T-helper 2 cell (primary cell): ENCODE measurements at regions not wholly inside any gene's neighbourhood (a gene's known extent, or its start where the extent isn't known, plus 50 kb on each side); places are given as distances from the start of the nearest gene placed in this dataset.
A peak's percentile ranks its signal among the peaks of the same experiment; 100 is the strongest.

Experiments used
- DNase-seq, 5 experiments: peaks; one replicate each; pipeline versions ENCODE4 v3.0.0 to v3.0.0-alpha.2; 2012 to 2022

DNA sequence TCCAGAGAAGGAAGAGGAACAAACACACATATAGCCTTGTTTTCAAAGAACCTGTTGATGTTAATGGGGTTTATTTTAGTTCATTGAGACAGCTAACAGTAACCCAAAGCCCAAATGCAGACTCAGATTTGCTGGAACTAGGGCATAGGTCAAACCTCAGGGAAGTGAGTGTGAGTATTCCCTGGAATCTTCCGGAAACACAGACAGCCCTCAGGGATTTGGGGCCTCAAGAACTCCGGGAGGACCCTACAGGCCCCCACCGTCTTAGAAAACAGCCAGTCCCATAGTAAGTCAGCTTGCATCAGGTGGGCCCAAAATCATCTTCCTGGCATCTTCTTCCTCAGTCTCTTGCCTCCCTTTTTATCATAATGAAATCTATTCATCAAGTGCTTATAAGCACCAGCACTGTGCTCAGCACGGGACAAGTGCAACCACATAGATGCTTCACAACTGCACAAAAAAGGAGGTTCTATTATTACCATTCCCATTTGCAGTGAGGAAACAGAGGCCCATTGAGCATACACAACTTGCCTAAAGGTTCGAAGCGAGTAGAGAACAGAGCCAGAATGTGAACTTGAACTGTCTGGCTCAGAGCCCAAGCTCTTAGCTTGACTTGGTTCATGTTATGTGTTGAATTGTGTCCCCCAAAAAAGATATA is 50.2 kb upstream of the BCL11A start:
- no peak for DNase-seq

DNA sequence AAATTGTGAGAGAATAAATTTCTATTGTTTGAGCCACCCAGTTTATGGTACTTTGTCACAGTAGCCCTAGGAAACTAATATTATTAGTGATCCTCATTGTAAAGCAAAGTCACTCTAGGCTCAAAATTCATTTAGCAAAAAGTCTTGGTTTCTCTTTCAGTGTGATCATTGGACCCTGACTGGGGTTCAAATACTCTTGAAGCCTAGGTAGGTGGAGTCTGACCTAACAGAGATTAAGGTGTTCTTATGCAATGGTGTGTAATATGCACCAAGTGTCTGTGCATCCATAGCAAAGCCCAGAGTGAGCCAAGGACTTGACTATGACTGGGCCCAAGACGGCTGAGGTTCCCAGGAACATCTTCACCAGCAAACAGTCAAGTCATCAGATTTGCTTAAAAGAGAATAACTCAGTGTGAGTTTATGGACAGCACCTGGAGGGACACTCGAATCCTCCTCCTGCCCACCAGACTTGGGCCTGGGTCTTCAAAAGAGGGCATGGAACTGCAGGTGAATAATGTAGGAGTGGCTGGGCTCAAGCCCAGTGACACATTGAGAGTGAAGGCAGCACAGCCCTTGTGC is 51.1 kb upstream of the BCL11A start:
- no peak for DNase-seq

DNA sequence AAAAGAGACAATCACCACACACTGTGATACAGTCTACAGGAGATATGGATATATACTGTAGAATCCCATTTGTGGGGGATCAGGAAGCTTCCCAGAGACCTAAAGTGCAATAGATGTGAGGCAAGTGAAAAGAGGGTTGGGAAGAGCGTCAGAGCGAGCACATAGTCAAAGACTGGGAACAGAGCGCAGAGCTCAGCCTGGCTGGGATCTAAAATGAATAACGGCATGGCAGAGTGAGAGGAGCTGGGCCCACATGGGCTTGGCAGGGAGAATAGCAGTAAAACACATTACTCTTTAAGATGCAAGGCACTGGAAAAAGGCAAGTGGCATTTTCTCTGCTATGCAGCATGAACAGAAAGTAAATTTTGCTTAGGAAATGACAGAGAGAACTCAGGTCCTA is 52.4 kb upstream of the BCL11A start:
- DNase-seq: no peak

DNA sequence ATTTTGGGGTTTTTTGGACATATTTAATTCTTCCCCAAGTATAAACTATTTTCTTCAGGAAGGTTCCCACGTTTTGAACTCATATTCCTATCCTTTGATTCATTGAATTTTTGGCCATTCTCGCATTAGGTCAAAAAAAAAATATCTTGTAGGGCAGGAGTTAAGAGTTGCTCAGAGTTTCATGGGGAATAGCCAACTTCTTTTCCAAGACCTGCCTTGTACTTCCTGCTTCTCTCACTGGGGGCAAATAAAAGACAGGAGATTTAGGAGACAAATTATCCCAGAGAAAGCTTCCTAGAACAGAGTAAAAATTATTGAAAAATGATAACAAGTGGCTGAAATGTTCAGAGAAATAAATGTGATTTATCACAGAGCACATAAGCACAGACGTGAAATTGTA is 55.2 kb upstream of the BCL11A start:
- DNase-seq: no peak

DNA sequence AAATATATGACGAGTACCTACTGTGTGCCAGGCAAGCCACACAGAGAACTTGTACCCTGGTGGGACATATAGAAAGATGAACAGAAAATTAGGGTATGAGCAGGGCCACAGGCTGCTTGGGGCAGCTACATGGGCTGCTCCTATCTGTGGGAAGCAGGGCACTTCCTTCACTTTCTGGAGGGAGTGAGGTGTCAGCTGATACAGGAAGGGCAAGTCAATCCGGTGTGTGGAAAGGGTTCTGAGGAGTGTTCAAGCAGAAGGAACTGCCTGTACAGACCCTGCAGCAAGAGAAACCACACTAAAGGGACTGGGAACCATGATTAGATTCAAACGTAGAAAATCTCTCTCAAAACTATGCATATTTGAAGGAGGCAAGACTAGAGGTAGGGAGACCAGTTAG is 58.6 kb upstream of the BCL11A start:
- no peak for DNase-seq

DNA sequence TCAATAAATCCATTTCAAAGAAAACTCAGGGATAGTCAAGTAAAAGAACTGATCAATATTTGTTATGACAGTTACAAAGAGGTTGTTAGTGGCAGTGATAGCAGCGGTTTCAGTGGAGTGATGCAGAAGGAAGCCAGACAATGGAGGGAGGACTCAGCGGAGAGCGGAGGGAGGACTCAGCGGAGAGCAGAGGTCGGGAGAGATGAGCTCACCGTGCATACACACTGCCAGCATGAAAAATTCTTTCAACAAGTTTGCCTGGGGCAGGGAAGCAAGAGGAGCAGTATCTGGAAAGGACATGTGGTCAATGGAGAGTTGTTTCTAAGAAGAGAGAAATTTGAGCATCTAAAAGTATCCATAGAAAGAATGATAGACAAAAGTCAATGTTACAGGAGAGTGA is 60.9 kb upstream of the BCL11A start:
- no peak for DNase-seq

DNA sequence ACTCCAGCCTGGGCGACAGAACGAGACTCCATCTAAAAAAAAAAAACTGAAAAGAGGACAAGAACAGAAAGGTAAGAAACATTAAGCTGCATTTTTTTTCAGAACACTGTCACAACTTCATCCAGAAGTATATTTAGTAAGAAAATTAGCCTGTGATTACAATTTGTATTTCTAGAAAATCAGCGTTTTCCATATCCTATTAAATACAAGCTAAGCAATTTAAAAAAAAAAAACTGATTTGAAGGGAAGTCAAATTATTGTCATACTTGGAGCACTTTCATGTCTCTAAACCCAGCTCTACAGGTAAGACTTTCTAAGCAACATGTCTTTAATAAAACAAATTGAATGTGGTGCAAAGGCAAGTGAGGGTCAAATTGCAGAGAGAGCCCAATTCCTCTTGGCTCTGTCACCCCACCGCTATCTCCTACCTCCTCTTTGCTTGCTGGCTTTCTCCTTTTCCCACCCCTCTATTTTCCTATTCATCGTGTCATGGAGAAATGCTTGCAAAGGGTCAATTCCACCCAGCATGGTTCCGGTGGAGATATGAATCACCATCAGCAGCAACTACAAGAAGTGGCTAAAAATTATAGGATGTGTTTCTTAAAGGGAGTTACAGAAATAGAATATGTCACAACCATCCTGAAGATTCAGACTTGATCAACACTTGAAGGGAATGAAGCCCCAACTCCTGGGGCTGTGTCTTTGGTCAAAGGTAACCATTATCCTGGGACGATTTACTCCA is 68.4 kb upstream of the BCL11A start:
- DNase-seq: no peak

DNA sequence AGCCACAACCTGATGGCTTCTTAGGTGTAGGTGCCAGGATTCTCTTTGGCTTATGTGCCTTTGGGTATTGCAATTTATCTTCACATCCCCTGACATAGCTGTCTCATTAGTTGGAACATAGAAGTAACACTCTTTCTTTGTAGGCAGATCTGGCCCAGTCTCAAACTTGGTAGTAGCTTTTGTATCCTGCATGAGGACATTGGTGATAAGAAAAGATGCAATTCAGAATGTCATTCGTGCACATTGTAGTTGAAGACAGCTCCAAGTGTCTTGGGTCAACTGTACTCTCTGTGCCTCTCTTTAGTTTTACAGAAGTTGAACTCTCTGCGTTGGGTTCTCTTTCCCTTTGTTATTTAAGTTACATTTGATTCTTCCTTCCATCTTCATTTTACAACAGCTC is 69.6 kb upstream of the BCL11A start:
- no peak for DNase-seq

DNA sequence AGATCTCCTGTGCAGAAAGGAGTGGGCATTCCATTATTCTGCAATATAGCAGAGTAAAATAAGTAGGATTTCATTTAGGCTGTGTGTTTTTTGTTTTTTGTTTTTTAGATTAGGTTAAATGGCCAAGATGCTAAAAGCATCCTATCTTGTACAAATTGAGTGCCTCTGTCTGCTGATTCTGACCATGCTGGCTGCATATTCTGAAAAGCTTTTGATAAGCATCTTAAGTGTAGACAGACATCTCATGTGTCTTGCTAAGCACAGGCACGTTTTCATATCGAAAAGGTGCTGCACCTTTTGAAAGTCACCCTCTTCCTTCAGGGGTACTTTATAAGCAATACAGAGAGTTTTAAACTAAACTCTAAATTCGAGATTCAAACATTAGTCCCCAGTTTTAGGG is 74.0 kb upstream of the BCL11A start:
- DNase-seq: no peak

DNA sequence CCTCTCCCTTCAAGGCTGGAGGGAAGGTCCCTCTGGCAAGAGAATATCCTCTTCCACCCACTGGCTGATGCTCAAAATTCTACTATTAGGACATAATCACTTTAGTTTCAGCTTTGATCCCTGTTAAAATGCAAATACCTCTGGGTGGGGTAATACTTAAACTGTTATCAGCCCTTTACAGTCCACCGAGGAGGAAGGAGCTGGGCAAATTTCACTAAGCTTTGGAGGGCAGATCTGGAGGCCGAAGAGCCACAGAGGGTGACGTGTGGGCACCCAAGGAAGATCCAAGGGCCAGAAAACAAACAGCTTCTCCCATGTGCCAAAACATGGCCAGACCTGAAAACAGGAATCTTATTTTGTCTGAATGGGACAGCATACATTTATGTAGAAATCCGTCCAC is 74.6 kb upstream of the BCL11A start:
- no peak for DNase-seq

DNA sequence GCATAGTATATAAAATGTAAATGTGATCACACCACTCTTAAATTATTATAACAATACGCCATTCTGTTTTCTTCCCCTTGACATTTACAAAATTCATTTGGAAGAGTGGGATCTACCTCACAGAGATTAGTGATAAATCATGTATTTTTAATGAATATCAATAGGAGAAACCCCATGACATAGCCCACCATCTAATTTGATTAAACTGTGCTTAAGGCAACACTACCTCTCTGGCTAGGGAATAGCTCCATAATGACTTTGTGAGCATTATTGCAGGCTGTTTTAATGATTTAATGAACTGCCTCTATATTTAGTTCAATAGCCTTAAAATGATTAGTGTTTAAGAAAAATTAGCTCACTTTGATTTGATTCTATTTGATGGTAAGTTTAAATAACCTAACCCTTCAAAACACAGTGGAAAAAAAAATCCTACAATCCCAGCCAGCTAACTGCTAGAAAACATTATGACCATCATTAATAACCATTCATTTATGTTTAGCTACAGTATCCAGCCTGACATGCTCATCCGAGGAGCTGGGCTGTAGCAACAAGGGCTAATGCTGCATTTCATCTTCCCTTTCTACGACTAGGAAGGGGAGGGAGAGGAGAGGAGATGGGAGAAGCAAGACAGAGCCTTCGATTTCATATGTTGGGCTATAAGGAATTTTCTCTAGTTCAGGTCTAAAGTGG is 75.3 kb upstream of the BCL11A start:
- DNase-seq: no peak

DNA sequence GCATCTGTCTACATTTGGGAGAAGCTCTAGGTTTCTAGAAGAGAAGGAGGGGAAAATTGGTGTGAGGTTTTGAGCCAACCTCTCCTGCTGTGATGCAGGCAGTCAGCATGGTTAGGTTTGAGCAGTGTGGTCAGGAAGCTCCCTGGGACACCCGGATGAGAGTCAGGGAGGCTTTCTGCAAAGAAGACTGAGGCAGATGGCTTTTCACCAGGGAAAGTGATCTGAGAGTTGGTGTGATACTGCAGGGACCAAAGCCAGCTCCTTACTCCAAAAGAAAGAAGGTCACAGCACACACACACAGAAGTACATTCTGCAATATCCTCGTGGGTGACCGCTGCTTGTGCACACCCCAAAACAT is 75.8 kb upstream of the BCL11A start:
- no peak for DNase-seq

DNA sequence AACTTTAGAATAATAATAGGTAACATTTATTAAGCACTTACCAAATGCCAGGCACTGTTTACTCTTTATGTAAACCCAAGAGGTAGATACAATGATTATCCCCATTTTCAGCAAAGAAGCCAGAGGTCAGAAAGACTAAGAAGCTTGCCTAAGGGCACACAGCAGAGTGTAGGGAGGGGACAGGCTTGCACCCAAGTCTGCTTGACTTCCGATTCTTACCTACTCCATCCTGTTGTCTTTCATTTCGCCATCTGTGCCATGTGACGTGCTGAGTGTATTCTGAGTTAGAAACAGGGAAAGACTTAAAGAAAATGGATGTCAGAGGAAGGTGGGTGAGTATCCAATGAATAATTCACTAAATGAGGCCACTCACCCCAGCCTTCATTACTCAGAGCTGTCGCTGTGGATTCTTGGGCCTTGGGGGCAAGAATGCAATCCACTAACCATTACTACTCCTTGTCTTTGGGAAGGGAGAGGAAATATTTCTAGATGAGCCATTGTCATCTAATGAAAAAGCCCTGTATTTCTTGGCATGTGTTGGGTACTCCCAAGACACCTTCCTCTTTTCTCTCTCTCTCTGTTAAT is 76.4 kb upstream of the BCL11A start:
- DNase-seq: no peak

DNA sequence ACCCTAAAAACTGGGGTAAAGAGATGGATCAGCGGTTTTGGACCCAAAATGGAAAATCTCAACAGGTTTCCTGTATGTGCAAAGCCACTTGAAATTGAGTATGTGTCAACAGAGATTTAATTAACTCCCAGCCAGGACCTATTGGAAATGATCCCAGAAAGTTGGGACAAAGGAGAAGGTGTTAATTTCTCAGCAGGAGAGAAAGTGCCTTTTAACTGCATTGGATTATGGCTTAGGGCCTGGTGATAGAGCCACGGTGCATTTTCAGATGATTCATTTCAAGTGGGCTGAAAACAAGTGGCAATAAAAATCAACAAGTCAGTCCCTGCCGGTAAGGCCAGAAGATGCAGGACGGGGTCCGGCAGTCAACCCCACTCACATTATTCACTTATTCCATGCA is 80.2 kb upstream of the BCL11A start:
- no peak for DNase-seq

DNA sequence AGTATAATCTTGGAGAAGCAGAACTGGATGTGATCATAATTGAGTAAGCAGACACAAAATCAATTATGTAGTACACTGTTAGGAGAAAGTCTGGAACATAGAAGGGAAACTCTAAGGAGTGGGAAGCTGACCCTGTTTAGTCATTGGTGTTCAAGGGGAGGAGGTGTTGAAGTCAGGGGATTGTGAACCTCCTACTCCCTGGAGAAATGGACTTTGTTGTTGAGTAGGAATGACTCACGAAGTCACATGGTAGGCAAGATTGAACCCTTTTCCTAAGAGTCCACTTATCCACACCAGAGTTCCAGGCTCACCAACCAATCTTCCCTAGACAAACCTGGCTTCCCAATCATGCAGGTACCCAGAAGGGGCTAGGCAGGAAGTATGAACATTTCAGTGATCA is 81.0 kb upstream of the BCL11A start:
- DNase-seq: no peak

DNA sequence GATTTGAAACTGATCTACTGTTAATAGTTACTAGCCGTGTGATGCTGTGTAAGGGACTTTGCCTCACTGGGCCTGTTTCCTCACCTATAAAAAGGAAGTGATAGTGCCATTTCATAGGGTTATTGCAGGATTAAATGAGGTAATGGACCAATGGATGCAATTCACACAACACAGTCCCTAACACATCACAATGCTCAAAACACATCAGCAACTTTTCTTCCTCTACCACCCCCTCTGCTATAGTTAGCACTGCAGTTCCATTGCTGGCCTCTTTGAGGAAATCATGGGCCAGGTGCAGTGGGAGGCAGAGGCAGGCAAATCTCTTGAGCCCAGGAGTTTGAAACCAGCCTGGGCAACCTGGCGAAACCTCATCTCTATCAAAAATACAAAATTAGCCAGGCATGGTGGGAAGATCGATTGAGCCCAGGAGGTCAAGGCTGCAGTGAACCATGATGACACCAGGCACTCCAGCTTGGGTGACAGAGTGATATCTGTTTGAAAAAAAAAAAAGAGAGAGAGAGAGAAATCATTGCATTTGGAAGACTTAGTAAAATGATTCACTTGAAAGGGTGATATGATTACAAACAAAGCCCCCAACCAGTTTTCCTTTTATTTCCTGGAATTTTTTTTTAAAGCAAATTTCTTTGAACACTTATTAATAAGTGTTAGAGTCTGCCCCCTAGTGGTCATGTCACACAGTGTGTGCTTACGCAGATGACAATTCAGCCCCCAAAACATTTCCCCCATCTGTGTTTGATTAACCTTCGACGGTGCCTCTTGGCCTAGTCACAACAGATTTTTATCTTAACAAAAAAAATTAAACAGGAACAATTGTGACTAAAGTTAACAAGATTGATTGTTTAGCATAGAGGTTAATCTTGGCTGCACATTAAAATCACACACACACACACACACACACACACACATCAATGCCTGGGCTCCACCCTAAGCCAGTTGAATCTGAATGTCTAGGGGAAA is 88.6 kb upstream of the BCL11A start:
- DNase-seq: peak in 1 of 5 experiments; percentile 28

DNA sequence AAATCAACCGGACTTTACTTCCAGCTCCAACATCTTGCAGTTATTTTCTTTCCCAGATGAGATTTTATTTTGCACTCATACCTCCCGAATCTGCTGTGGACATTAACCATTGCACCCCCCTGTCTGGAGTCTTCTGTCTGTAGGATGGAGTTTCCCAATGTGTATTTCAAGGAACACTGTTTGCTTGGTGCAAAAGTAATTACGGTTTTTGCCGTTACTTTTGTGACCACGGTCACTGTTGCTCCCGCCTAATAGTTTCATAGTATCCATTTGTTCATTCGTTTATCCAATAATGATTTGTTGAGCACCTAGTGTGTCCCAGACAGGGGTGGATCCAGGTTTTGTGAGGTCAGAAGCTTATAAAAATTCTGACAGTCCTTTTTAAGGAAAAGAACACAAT is 90.3 kb upstream of the BCL11A start:
- no peak for DNase-seq

DNA sequence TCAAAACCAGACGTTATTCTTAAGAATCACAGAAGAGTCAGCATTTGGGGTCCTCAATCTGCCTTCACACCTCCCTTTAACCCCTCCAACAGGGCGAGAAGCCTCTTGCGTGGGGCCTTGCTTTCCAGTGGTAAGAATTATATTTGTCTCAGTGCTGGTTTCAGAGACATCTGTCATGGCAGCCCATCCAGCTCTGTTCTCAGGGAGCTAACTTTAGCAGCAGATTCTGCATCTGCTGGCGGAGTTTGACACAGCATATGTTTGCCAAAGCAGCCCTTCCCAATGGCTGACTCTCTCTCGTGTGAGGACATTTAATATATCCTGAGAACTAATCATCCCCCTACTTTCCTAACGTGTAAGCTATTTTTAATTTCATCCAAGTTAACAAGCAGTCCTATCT is 91.5 kb upstream of the BCL11A start:
- no peak for DNase-seq

DNA sequence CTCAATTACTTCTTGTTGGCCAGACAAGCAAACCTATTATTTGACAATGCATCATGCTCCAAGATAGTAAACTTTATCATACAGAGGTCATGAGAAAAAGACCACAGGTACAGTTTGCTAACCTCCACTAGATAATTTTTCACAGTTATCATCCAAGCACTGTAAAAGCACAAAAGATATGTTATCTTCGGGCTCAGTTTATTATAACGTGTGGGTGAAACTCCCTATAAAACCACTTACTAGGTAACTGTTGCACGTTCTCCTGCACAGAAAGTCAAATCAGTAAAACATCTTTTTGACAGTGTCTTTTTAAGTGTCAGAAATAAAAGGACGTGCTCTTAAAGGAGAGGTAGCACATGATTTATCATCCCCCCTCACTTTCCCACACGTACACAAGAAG is 94.7 kb upstream of the BCL11A start:
- DNase-seq: no peak

DNA sequence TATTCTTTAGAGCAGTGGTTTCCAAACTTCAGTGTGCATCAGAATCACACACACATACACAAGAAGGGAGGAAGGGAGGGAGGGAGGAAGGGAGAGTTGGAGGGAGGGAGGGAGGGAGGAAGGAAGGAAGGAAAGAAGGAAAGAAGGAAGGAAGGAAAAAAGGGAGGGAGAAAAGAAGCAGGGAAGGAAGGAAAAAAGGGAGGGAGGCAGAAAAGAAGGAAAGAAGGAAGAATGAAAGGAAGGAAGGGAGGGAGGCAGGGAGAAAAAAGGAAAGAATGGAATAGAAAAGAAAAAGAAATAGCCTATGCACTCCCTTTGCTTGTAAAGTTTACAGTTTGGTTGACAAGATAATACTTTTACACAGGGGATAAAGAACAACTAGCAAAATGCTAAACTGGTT is 96.3 kb upstream of the BCL11A start:
- no peak for DNase-seq

DNA sequence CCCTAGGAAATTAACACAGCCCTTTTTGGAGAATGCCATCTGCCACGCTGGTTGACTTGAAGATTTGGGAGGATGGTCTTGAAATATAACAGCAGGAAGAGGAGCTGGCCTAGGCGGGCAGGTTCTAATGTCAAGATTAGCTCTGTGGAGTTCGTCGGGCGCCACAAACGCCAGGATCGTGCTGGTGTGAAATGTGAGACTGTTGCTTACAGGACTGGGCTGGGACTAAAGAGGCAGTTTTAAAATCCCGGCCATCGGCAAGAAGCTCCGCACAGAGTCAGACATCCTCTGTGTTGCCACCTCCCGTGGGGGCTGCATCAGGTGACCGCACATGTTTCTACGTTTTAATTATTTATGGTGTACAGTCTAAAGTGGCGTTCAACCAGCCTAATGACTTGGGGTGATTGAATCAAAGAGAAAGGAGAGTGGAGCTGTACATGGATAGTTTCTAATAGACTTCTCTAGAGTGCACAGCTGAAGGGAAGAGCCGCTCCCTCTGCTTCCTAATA is 99.4 kb upstream of the BCL11A start:
- no peak for DNase-seq

DNA sequence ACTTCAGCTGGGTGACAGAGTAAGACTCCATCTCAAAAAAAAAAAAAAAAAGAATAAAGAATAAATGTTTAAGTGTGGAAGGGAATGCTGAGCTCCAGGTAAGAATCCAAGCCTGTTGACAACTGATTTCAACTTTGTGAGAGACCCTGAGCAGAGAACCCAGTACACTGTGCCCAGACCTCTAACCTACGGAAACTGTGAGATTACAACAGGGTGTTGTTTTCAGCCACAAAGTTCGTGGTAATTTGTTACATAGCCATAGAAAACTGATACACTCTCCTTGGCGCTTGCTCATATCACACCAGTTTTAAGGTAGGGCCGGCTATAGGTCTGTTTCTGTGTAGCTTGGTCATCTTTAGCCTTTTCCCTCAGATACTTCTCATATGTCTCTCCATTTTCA is 98.4 kb upstream of the PAPOLG start:
- DNase-seq: no peak
